PC-9 (cell line): ENCODE measurements at regions not wholly inside any gene's neighbourhood (a gene's known extent, or its start where the extent isn't known, plus 50 kb on each side); places are given as distances from the start of the nearest gene placed in this dataset.

Experiments
- BruUV-seq: library from RNA; stranded (reverse); fragments of 400-500 nt; replicated peaks from 2 replicates; lab custom pipeline; 2021; lab: Mats Ljungman, UMichigan
- CTCF ChIA-PET: fragments of 300-600 bp; sonication (Branson Sonifier 250); formaldehyde crosslinking; loops from one replicate; lab custom pipeline; 2022; ENCODE audit warnings: antibody characterized with exemption; lab: Charles Lee
- POLR2A ChIA-PET: fragments of 300-600 bp; sonication (Branson Sonifier 250); formaldehyde crosslinking; loops from one replicate; lab custom pipeline; 2022; ENCODE audit warnings: antibody characterized with exemption; ENCODE audit not compliant: unreplicated experiment; lab: Charles Lee
- DNase-seq, 2 experiments: peaks; one replicate each; pipeline versions ENCODE4 v3.0.0 to v3.0.0-alpha.2; 2015 to 2022; ENCODE audit warnings: mixed read lengths in 1 of 2
- H2AFZ ChIP-seq: fragments of 200-600 bp; sonication (generic); 2 replicates; pipeline ENCODE4 v1.8.1; 2017; ENCODE audit warnings: antibody characterized with exemption
- H3F3A ChIP-seq: fragments of 200-600 bp; sonication (generic); 2 replicates; pipeline ENCODE4 v1.8.1; 2017; ENCODE audit warnings: antibody characterized with exemption, mild to moderate bottlenecking, low read depth; ENCODE audit not compliant: insufficient read depth
- H3K27ac ChIP-seq: fragments of 200-600 bp; sonication (generic); 2 replicates; pipeline ENCODE4 v1.6.1; 2016; ENCODE audit warnings: mixed run types
- H3K27me3 ChIP-seq: fragments of 200-600 bp; sonication (generic); 2 replicates; pipeline ENCODE4 v1.6.1; 2016; ENCODE audit warnings: low read depth, mixed run types; ENCODE audit not compliant: insufficient read depth
- H3K36me3 ChIP-seq: fragments of 200-600 bp; sonication (generic); 2 replicates; pipeline ENCODE4 v1.6.1; 2016; ENCODE audit warnings: low read depth, mixed run types
- H3K4me1 ChIP-seq: fragments of 200-600 bp; sonication (generic); replicated peaks from 2 replicates; pipeline ENCODE4 v1.6.1; 2016; ENCODE audit warnings: mixed run types; ENCODE audit not compliant: insufficient read depth
- H3K4me2 ChIP-seq: fragments of 200-600 bp; sonication (generic); 2 replicates; pipeline ENCODE4 v1.6.1; 2017; ENCODE audit warnings: mixed run types
- H3K4me3 ChIP-seq: fragments of 200-600 bp; sonication (generic); 2 replicates; pipeline ENCODE4 v1.6.1; 2016; ENCODE audit warnings: mixed run types
- H3K79me2 ChIP-seq: fragments of 200-600 bp; sonication (generic); 2 replicates; pipeline ENCODE4 v1.6.1; 2017; ENCODE audit warnings: low read depth, mixed run types
- H3K9me2 ChIP-seq: fragments of 200-600 bp; sonication (generic); 2 replicates; pipeline ENCODE4 v1.8.1; 2017; ENCODE audit warnings: mild to moderate bottlenecking; ENCODE audit not compliant: insufficient read depth
- H3K9me3 ChIP-seq: fragments of 200-600 bp; sonication (generic); 2 replicates; pipeline ENCODE4 v1.8.1; 2016; ENCODE audit warnings: low read depth; ENCODE audit not compliant: insufficient read depth
- H4K20me1 ChIP-seq: fragments of 200-600 bp; sonication (generic); 2 replicates; pipeline ENCODE4 v1.8.1; 2017; ENCODE audit not compliant: insufficient read depth
- EZH2 ChIP-seq: fragments of 200-600 bp; sonication (generic); IDR thresholded peaks from 2 replicates; pipeline ENCODE4 v1.8.0; 2017; ENCODE audit warnings: antibody characterized with exemption, low read depth
- intact Hi-C: fragments of 100-400 bp; cut with micrococcal nuclease; formaldehyde crosslinking; loops from one replicate; pipeline ENCODE4 v1.10.0; 2022; ENCODE audit not compliant: unreplicated experiment
- TF ChIP-seq, protein P1 (sequence below): fragments of 200-600 bp; sonication (generic); conservative IDR thresholded peaks from 2 replicates; pipeline ENCODE4 v1.6.1; 2017; ENCODE audit warnings: mixed run types, antibody characterized with exemption, mild to moderate bottlenecking, moderate library complexity

DNA sequence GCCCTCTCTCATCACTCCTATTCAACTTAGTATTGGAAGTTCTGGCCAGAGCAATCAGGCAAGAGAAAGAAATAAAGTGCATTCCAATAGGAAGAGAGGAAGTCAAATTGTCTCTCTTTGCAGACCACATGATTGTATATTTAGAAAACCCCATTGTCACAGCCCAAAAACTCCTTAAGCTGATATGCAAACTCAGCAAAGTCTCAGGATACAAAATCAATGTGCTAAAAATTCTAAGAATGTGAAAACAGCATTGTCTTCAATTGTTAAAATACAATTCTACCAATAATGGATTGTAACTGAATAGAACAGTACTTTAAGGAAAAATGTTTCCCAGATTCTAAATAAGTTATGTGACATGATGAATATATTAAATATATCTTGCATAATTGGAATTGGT, 2269.2 kb upstream of the PCDH20 start:
- BruUV-seq, result no TSS peak
- intact Hi-C loops, result no loop called here
- CTCF ChIA-PET, result no interaction called here

DNA sequence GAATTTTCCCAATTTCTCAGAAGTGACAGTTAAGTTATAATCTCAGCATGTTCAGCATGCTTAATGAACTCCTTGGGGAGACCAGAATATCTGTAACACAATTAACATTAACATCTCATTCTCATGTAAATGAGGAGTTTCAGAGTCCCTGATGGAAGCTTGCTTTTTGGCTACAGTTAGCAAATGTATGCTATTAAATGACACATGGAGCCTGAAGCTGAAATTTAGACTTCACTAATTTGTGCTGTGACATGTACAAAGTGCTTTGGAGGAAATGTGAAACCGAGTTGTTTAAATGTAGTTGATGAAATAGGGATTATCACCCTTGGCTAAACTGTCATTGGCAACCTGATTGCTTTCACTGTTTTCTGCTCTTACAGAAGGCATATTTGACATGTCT, 2265.1 kb upstream of the PCDH20 start:
- no peak overlapping the region for H3K4me2 ChIP-seq
- no peak for DNase-seq
- H3K9me3 ChIP-seq, result no peaks in the 10 kb centered on the region
- no peaks in the 10 kb centered on the region for H3K79me2 ChIP-seq
- TF ChIP-seq EZH2, result no peak
- TF ChIP-seq, protein P1, sequence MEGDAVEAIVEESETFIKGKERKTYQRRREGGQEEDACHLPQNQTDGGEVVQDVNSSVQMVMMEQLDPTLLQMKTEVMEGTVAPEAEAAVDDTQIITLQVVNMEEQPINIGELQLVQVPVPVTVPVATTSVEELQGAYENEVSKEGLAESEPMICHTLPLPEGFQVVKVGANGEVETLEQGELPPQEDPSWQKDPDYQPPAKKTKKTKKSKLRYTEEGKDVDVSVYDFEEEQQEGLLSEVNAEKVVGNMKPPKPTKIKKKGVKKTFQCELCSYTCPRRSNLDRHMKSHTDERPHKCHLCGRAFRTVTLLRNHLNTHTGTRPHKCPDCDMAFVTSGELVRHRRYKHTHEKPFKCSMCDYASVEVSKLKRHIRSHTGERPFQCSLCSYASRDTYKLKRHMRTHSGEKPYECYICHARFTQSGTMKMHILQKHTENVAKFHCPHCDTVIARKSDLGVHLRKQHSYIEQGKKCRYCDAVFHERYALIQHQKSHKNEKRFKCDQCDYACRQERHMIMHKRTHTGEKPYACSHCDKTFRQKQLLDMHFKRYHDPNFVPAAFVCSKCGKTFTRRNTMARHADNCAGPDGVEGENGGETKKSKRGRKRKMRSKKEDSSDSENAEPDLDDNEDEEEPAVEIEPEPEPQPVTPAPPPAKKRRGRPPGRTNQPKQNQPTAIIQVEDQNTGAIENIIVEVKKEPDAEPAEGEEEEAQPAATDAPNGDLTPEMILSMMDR, result no peak
- no peak overlapping the region for H3K27ac ChIP-seq
- POLR2A ChIA-PET, result no interaction called here
- H3K27me3 ChIP-seq, result no peaks in the 10 kb centered on the region
- intact Hi-C loops, result no loop called here
- peak overlapping the region; percentile 48; the same call in 1 of the 2 replicates for H2AFZ ChIP-seq
- BruUV-seq, result no TSS peak
- H3K4me3 ChIP-seq, result no peak overlapping the region
- no peaks in the 10 kb centered on the region for H3K36me3 ChIP-seq
- H3K4me1 ChIP-seq, result no peaks in the 10 kb centered on the region
- CTCF ChIA-PET, result no interaction called here
- H4K20me1 ChIP-seq, result no peaks in the 10 kb centered on the region
- no peaks in the 10 kb centered on the region for H3K9me2 ChIP-seq
- H3F3A ChIP-seq, result no peaks in the 10 kb centered on the region

More for the DNA sequence above, 2269.2 kb upstream of the PCDH20 start:
- Histone ChIP-seq H3K9me2 (no peaks in the 10 kb centered on the region), H3K4me3 (no peak overlapping the region), H2AFZ (no peak overlapping the region), H4K20me1 (no peaks in the 10 kb centered on the region), H3K4me2 (no peak overlapping the region), H3K36me3 (no peaks in the 10 kb centered on the region), H3K9me3 (no peaks in the 10 kb centered on the region), H3K79me2 (no peaks in the 10 kb centered on the region), H3K27me3 (no peaks in the 10 kb centered on the region), H3K4me1 (no peaks in the 10 kb centered on the region), H3K27ac (no peak overlapping the region), H3F3A (no peaks in the 10 kb centered on the region)
- POLR2A ChIA-PET, result no interaction called here
- no peak for DNase-seq
- no peak for TF ChIP-seq EZH2
- TF ChIP-seq, protein P1, result no peak

DNA sequence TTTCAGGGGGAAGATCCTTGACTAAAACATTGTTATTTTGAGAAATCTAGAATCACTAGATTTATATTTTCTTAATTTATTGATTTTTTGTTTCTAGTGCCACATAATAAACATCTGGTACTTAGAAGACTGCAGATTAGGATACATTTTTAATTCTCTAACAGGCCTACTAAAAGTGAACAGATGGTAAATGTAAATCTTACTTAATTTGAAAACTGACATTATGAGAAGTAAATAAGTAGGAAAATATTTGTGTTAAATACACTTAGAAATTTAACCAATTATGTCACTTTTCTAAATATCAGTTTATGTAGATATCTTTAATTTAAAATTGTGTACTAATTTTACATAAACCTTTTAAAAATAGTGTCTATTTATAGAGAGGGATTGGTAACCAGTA, 2255.6 kb upstream of the PCDH20 start:
- Histone ChIP-seq H3K9me3 (no peaks in the 10 kb centered on the region), H3F3A (no peaks in the 10 kb centered on the region), H3K4me1 (no peaks in the 10 kb centered on the region), H4K20me1 (no peaks in the 10 kb centered on the region), H3K79me2 (no peaks in the 10 kb centered on the region), H3K36me3 (no peaks in the 10 kb centered on the region), H3K4me3 (no peak overlapping the region), H3K27ac (no peak overlapping the region), H3K9me2 (no peaks in the 10 kb centered on the region), H3K4me2 (no peak overlapping the region), H3K27me3 (no peaks in the 10 kb centered on the region), H2AFZ (no peak overlapping the region)
- DNase-seq, result no peak
- CTCF ChIA-PET, result no interaction called here
- TF ChIP-seq, protein P1, result no peak
- TF ChIP-seq EZH2, result no peak
- POLR2A ChIA-PET, result no interaction called here
- intact Hi-C loops, result no loop called here
- BruUV-seq, result no TSS peak
